Lower leg skin (tissue), 3 donors: ENCODE measurements at regions not wholly inside any gene's neighbourhood (a gene's known extent, or its start where the extent isn't known, plus 50 kb on each side); places are given as distances from the start of the nearest gene placed in this dataset.

Source experiments
- POLR2A ChIP-seq, 2 donors: fragments of 450-650 bp; IDR thresholded peaks; one replicate each; pipeline ENCODE4 v1.6.1; 2016 to 2017; ENCODE audit warnings: antibody characterized with exemption in 2 of 2, mild to moderate bottlenecking in 1 of 2, moderate library complexity in 1 of 2
- TF ChIP-seq, protein P1 (sequence below), 3 donors: fragments of 450-650 bp; IDR thresholded peaks; one replicate each; pipeline ENCODE4 v1.5.1; 2016; ENCODE audit warnings: antibody characterized with exemption in 3 of 3, mild to moderate bottlenecking in 3 of 3, moderate library complexity in 2 of 3

DNA sequence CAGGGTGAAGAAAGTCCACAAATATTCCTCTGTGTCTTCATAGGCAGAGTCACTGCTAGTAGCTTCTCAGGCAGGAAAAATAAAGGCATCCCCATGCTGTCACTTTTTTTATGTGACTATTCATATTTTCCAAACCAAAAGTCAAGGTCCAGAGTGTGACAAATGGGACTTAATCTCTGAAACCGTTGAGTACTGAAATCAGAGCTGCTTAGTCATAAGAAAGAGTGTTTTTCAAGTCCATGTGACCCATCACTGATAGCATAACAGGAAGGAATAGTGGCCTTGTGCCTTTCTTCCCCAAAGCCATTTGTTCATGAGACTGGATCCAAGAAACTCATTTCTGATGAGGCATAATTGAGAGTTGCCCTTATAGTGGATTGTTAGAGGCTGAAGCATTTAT is 210.3 kb upstream of the TSHZ2 start:
- TF ChIP-seq, protein P1, sequence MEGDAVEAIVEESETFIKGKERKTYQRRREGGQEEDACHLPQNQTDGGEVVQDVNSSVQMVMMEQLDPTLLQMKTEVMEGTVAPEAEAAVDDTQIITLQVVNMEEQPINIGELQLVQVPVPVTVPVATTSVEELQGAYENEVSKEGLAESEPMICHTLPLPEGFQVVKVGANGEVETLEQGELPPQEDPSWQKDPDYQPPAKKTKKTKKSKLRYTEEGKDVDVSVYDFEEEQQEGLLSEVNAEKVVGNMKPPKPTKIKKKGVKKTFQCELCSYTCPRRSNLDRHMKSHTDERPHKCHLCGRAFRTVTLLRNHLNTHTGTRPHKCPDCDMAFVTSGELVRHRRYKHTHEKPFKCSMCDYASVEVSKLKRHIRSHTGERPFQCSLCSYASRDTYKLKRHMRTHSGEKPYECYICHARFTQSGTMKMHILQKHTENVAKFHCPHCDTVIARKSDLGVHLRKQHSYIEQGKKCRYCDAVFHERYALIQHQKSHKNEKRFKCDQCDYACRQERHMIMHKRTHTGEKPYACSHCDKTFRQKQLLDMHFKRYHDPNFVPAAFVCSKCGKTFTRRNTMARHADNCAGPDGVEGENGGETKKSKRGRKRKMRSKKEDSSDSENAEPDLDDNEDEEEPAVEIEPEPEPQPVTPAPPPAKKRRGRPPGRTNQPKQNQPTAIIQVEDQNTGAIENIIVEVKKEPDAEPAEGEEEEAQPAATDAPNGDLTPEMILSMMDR (IDR thresholded peaks at IDR 0.05), result no peak
- no peak for TF ChIP-seq POLR2A (IDR thresholded peaks at IDR 0.05)
